LNCAP (cell line): ENCODE measurements at regions not wholly inside any gene's neighbourhood (a gene's known extent, or its start where the extent isn't known, plus 50 kb on each side); places are given as distances from the start of the nearest gene placed in this dataset.

Experiments
- TF ChIP-seq, protein P1 (sequence below): fragments of 450-650 bp; IDR thresholded peaks from 2 replicates; pipeline ENCODE4 v1.5.1; 2017; ENCODE audit warnings: mild to moderate bottlenecking

DNA sequence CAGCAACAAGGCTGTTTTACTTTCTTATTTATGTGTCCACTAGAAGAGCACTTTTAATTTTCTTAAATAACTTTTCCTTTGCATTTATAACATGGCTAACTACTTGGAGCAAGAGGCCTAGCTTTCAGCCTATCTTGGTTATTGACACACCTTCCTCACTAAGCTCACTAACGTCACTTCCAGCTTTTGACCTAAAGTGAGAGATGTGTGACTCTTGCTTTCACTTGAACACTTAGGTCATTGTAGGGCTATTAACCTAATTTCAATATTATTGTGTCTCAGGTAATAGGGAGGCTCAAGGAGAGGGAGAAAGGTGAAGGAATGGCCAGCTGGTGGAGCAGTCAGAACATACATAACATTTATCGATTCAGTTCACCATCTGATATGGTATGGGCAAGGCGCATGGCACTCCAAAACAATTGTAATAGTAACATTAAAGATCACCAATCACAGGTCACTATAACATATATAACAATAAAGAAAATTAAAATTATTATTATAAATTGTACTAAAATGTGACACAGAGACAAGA lies 95.0 kb upstream of the FAM20C start:
- TF ChIP-seq, protein P1, sequence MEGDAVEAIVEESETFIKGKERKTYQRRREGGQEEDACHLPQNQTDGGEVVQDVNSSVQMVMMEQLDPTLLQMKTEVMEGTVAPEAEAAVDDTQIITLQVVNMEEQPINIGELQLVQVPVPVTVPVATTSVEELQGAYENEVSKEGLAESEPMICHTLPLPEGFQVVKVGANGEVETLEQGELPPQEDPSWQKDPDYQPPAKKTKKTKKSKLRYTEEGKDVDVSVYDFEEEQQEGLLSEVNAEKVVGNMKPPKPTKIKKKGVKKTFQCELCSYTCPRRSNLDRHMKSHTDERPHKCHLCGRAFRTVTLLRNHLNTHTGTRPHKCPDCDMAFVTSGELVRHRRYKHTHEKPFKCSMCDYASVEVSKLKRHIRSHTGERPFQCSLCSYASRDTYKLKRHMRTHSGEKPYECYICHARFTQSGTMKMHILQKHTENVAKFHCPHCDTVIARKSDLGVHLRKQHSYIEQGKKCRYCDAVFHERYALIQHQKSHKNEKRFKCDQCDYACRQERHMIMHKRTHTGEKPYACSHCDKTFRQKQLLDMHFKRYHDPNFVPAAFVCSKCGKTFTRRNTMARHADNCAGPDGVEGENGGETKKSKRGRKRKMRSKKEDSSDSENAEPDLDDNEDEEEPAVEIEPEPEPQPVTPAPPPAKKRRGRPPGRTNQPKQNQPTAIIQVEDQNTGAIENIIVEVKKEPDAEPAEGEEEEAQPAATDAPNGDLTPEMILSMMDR = no peak

DNA sequence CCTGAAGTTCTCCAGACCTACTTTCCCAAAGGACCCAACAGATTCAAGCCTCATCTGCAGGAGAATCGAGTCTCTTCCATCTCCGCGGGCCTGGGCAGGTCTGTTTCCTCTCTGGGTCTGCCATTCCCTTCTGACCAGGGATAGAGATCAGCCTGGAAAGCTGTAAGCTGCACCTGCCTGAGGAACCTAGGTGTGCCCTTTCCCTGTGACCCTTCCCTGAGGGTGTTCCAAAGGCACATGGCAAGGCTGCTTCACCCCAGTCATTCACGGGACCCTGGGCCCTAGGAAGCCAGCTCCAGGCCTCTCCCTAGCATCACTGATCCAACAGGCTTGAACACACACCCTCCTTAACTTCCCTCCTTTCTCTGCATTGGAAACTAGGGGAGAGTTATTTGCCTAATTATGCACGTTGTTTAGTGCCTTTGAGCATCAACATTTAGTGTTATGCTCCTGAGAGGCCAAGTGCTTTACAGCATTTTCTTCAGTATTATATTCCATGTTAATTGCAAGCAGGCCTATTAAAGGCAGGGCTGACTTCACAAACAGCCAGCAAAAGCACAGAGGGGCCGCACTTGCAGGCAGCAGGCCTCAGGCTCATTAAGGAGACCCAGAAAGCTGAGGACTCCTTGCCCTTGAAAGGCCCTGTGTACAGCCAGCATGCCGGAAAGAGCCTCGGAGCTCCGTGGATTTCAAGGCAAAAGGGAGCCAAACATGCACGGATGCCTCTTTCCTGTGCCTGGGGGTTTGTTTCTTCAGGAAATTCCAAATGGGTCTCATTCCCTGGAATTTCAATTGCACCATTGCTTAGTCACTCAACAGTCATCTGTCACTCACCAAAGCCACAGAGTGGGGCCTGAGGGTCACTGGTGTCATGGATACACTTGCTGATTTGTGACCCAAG lies 91.0 kb upstream of the FAM20C start:
- TF ChIP-seq, protein P1 = no peak

- TF ChIP-seq, protein P1 = no peak
These were observed 90.2 kb upstream of the FAM20C start for GRCh38 chr7:102047-102711.

DNA sequence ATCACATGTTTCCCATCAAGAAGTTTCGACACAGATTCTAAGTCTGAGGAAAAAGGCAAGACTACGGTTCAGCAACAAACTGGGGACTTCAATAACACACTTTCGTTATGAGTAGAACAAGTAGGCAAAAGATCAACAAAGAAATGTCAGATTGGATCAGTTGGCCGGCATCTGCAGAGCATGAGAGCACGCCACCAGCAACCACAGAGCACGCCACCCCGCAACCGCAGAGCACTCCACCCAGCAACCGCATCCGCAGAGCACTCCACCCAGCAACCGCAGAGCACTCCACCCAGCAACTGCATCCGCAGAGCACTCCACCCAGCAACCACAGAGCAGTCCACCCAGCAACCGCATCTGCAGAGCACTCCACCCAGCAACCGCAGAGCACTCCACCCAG lies 89.7 kb upstream of the FAM20C start:
- TF ChIP-seq, protein P1 = no peak

- TF ChIP-seq, protein P1 = no peak
These were observed 87.4 kb upstream of the FAM20C start for GRCh38 chr7:105002-105401.

DNA sequence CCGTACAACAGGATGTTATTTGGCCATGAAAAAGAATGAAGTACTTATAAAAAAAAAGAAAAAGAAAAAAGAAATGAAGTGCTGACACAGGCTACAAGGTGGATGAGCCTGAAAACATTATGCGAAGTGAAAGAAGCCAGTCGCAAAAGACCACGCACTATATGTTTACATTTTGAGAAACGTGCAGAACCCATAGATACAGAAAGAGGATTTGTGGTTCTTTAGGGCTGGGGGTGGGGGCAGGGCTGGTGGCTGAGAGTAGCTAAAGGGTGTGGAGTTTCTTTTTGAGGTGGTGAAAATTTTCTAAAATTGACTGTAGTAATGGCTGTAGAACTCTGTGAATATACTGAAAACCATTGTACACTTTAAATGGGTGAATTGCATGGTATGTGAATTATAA lies 86.0 kb upstream of the FAM20C start:
- TF ChIP-seq, protein P1 = no peak

DNA sequence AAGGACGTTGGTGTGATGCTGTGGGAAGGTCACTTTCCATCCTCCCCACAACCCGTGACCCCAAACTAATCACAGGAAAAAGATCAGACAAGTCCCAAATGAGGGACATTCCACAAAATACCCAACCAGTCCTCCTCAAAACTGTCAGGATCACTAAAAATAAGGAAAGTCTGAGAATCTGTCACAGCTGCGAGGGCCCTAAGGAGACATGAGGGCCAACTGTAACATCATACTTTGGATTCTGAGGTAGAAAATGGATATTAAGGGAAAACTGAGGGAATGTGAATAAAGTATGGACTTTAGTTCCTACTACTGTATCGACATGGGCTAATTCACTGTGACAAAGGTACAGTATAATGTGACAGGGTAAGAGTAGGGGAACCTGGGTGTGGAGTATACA lies 85.1 kb upstream of the FAM20C start:
- TF ChIP-seq, protein P1 = no peak
